ENCODE measurements at regions not wholly inside any gene's neighbourhood (a gene's known extent, or its start where the extent isn't known, plus 50 kb on each side); places are given as distances from the start of the nearest gene placed in this dataset.

- H3K9me3 ChIP-seq, result no peaks in the 10 kb centered on the region
- H3K36me3 ChIP-seq (ENCODE audit: low read depth), result no peaks in the 10 kb centered on the region
- H3K4me3 ChIP-seq, result no peak overlapping the region
- DNase-seq (no peak), ATAC-seq (no peak)
- H3K4me1 ChIP-seq (ENCODE audit: low read depth), result no peaks in the 10 kb centered on the region
- intact Hi-C loops (cut with DNase I, micrococcal nuclease), result no loop called here
- TF ChIP-seq, protein P1, sequence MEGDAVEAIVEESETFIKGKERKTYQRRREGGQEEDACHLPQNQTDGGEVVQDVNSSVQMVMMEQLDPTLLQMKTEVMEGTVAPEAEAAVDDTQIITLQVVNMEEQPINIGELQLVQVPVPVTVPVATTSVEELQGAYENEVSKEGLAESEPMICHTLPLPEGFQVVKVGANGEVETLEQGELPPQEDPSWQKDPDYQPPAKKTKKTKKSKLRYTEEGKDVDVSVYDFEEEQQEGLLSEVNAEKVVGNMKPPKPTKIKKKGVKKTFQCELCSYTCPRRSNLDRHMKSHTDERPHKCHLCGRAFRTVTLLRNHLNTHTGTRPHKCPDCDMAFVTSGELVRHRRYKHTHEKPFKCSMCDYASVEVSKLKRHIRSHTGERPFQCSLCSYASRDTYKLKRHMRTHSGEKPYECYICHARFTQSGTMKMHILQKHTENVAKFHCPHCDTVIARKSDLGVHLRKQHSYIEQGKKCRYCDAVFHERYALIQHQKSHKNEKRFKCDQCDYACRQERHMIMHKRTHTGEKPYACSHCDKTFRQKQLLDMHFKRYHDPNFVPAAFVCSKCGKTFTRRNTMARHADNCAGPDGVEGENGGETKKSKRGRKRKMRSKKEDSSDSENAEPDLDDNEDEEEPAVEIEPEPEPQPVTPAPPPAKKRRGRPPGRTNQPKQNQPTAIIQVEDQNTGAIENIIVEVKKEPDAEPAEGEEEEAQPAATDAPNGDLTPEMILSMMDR (IDR thresholded peaks at IDR 0.05), result no peak
These were observed 85.4 kb upstream of the LINC00305 start for GRCh38 chr18:64234321-64234720.

- ATAC-seq, result peak; percentile 85
- TF ChIP-seq, protein P1 (IDR thresholded peaks at IDR 0.05), result no peak
- intact Hi-C loops (cut with DNase I, micrococcal nuclease), result no loop called here
- Histone ChIP-seq H3K9me3 (no peaks in the 10 kb centered on the region), H3K4me1 (ENCODE audit: low read depth) (no peaks in the 10 kb centered on the region), H3K36me3 (ENCODE audit: low read depth) (no peaks in the 10 kb centered on the region), H3K4me3 (no peak overlapping the region)
- no peak for DNase-seq
These were observed 85.0 kb upstream of the LINC00305 start for GRCh38 chr18:64233851-64234250.

- intact Hi-C loops (cut with DNase I, micrococcal nuclease), result no loop called here
These were observed 72.1 kb upstream of the LINC00305 start for GRCh38 chr18:64220941-64221340.

GRCh38 chr18:64219517-64219916 lies 70.6 kb upstream of the LINC00305 start:
- H3K9me3 ChIP-seq, result no peaks in the 10 kb centered on the region
- no peak for DNase-seq
- no peaks in the 10 kb centered on the region for H3K36me3 ChIP-seq (ENCODE audit: low read depth)
- no peak for ATAC-seq
- TF ChIP-seq, protein P1 (IDR thresholded peaks at IDR 0.05), result no peak
- no peak overlapping the region for H3K4me3 ChIP-seq
- intact Hi-C loops (cut with DNase I, micrococcal nuclease), result no loop called here
- H3K4me1 ChIP-seq (ENCODE audit: low read depth), result no peaks in the 10 kb centered on the region

More at GRCh38 chr18:64220941-64221340, 72.1 kb upstream of the LINC00305 start:
- TF ChIP-seq, protein P1 (IDR thresholded peaks at IDR 0.05), result no peak
- no peaks in the 10 kb centered on the region for H3K9me3 ChIP-seq
- no peaks in the 10 kb centered on the region for H3K4me1 ChIP-seq (ENCODE audit: low read depth)
- DNase-seq (no peak), ATAC-seq (no peak)
- H3K36me3 ChIP-seq (ENCODE audit: low read depth), result no peaks in the 10 kb centered on the region
- no peak overlapping the region for H3K4me3 ChIP-seq

DNA sequence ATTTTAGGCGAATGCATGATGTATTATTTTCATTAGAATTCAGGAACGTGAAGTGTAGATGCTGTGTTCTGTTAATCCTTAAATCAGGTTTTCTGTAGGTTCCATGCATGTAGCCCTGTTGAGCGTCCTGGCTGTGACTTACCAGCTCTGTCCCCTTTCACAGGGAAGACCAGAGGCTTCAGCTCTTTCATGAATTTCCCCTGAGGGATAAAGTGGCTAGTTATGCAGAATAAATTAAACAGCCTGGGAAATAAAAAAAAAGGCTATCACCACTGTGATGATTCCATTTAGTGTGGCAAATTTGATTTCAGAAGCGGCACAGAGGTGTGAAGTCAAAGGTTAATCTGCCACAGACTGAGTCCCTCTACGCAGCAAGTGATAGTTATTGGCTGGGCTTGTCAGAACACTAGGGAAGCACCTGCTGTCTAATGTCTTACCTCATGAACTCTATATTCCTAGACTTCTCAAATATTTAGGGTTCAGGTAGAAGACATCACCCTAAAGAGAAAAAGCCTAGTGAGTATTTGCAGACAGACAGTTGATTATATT lies 61.6 kb upstream of the LINC00305 start:
- H3K9me3 ChIP-seq, result no peaks in the 10 kb centered on the region
- DNase-seq (no peak), ATAC-seq (no peak)
- intact Hi-C loops (cut with DNase I, micrococcal nuclease), result no loop called here
- H3K36me3 ChIP-seq (ENCODE audit: low read depth), result no peaks in the 10 kb centered on the region
- TF ChIP-seq, protein P1 (IDR thresholded peaks at IDR 0.05), result no peak
- no peaks in the 10 kb centered on the region for H3K4me1 ChIP-seq (ENCODE audit: low read depth)
- H3K4me3 ChIP-seq, result no peak overlapping the region

DNA sequence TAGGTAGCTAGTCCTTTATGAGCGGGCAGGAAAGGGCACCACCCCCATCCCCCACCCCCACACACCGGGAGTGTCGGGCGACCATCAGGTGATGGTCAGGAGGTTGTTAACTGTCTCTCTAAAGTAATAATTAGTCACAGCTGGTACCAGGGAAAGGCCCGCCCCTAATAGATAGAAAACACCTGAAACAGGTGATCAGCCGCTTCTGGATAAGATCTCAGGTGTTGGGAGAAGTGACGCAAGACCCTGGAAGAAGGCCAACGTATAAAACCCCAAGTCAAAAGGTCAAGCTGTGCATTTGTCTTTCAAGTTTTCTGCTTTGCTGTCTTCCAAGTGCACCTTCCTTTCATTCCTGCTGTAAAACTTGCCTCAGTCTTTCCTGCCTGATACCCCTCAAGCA lies 59.6 kb upstream of the LINC00305 start:
- no peak overlapping the region for H3K4me3 ChIP-seq
- H3K9me3 ChIP-seq, result no peaks in the 10 kb centered on the region
- H3K4me1 ChIP-seq (ENCODE audit: low read depth), result no peaks in the 10 kb centered on the region
- ATAC-seq (no peak), DNase-seq (no peak)
- H3K36me3 ChIP-seq (ENCODE audit: low read depth), result no peaks in the 10 kb centered on the region
- intact Hi-C loops (cut with DNase I, micrococcal nuclease), result no loop called here
- TF ChIP-seq, protein P1 (IDR thresholded peaks at IDR 0.05), result no peak

Measured in mucosa of descending colon (tissue), 3 donors.